AG04450 (cell line): ENCODE measurements at regions not wholly inside any gene's neighbourhood (a gene's known extent, or its start where the extent isn't known, plus 50 kb on each side); places are given as distances from the start of the nearest gene placed in this dataset.

Experiments
- CTCF ChIA-PET: fragments of 300-600, 350-600 bp; formaldehyde crosslinking; extraction: SDS; loops from one replicate; lab custom pipeline; 2022; ENCODE audit warnings: antibody characterized with exemption, inconsistent platforms; lab: Charles Lee
- POLR2A ChIA-PET: fragments of 350-600 bp; formaldehyde crosslinking; extraction: SDS; loops from one replicate; lab custom pipeline; 2021; ENCODE audit warnings: antibody characterized with exemption, inconsistent platforms; lab: Yijun Ruan, JAX
- DNase-seq: peaks from one replicate; pipeline ENCODE4 v3.0.0-alpha.2; 2011; ENCODE audit warnings: low read depth, low spot score
- H3K27ac ChIP-seq: one replicate; pipeline ENCODE4 v1.5.1; 2012; ENCODE audit warnings: low read depth, low read length, control low read depth
- H3K27me3 ChIP-seq: one replicate; pipeline ENCODE4 v1.6.0; 2012; ENCODE audit warnings: low read length; ENCODE audit not compliant: control insufficient read depth, insufficient read depth
- H3K4me3 ChIP-seq: 2 replicates; pipeline ENCODE4 v1.5.1; 2011; ENCODE audit warnings: mild to moderate bottlenecking, low read depth, low read length, control low read depth
- H3K9me3 ChIP-seq: 2 replicates; pipeline ENCODE4 v1.5.1; 2012; ENCODE audit warnings: low read length; ENCODE audit not compliant: control insufficient read depth, insufficient read depth
- TF ChIP-seq, protein P1 (sequence below): IDR thresholded peaks from 2 replicates; pipeline ENCODE4 v1.5.1; 2011; ENCODE audit warnings: low read depth, low read length, control low read depth, inconsistent platforms

DNA sequence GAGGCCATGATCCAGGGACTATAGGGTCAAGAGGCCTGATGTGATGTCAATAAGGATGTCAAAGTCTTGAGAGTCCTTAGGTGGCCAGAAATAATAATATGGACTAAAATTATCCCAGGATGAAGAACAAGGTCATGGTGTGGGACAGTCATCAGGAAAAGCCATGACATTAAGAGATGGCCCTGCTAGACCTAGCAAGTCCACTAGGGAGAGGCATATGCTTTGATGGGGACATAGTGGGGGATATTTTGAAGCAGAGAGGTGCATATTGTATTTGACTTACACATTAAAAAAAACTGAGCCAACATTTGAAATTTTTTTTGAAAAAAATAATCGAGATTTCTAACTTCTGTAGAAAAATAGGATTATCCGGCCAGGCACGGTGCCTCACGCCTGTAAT, 53.3 kb upstream of the CXCR4 start:
- Histone ChIP-seq H3K27ac (no peak overlapping the region), H3K4me3 (no peak overlapping the region), H3K27me3 (no peaks in the 10 kb centered on the region), H3K9me3 (no peaks in the 10 kb centered on the region)
- TF ChIP-seq, protein P1, sequence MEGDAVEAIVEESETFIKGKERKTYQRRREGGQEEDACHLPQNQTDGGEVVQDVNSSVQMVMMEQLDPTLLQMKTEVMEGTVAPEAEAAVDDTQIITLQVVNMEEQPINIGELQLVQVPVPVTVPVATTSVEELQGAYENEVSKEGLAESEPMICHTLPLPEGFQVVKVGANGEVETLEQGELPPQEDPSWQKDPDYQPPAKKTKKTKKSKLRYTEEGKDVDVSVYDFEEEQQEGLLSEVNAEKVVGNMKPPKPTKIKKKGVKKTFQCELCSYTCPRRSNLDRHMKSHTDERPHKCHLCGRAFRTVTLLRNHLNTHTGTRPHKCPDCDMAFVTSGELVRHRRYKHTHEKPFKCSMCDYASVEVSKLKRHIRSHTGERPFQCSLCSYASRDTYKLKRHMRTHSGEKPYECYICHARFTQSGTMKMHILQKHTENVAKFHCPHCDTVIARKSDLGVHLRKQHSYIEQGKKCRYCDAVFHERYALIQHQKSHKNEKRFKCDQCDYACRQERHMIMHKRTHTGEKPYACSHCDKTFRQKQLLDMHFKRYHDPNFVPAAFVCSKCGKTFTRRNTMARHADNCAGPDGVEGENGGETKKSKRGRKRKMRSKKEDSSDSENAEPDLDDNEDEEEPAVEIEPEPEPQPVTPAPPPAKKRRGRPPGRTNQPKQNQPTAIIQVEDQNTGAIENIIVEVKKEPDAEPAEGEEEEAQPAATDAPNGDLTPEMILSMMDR, result no peak
- DNase-seq, result no peak
- CTCF ChIA-PET, result no interaction called here
- POLR2A ChIA-PET, result no interaction called here

DNA sequence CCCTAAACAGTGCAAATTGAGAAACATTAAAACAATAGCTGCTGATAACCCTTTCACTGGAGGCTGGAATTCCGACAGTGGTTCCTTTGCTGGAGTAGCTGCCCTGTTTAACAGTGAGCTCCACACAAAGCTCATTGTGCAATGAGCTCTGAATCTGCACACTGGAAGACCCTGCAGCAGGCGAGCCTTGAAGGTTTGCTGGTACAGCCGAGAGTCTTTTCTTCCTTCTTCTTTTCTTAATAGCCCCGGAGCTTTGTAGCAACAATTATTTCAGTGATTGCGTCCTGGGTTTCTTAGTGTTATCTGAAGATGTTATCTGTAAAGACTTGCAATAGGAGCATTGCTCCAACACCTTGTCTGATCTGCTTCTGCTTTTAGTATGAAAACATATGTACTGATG, 50.8 kb upstream of the CXCR4 start:
- H3K27me3 ChIP-seq, result no peaks in the 10 kb centered on the region
- TF ChIP-seq, protein P1, result no peak
- no peaks in the 10 kb centered on the region for H3K9me3 ChIP-seq
- no peak for DNase-seq
- no peak overlapping the region for H3K4me3 ChIP-seq
- ChIA-PET CTCF (no interaction called here), POLR2A (no interaction called here)
- no peak overlapping the region for H3K27ac ChIP-seq

- no peak for DNase-seq
- ChIA-PET CTCF (no interaction called here), POLR2A (no interaction called here)
- TF ChIP-seq, protein P1, result no peak
- no peaks in the 10 kb centered on the region for H3K27me3 ChIP-seq
- H3K9me3 ChIP-seq, result no peaks in the 10 kb centered on the region
- no peak overlapping the region for H3K27ac ChIP-seq
- no peak overlapping the region for H3K4me3 ChIP-seq
These were observed 49.9 kb upstream of the CXCR4 start for GRCh38 chr2:136167721-136168475.
